ENCODE measurements at regions not wholly inside any gene's neighbourhood (a gene's known extent, or its start where the extent isn't known, plus 50 kb on each side); places are given as distances from the start of the nearest gene placed in this dataset.

DNA sequence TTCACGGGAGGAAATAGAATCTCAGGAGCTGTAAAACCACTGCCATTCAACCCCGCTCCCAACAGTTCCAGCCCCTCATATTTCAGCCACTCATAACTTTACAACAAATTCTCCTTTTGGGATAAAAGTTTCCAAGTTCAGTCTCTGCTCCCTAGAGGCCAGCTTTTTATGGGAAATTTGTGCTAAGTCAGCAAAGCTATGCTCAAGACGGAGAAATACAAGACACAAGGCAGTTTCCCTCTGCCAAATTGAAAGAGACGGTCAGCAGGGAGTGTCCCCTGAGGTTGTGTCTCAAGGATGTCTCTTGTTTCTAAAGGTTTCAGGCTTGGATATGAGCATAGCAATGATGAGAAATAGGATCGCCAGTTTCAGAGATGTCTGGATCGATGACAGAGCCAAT lies 608.6 kb downstream of the CCDC171 start:
- DNase-seq, result no peak
- H3K27me3 ChIP-seq, result no peaks in the 10 kb centered on the region
- H3K36me3 ChIP-seq, result no peaks in the 10 kb centered on the region
- no peak overlapping the region for H3K9ac ChIP-seq (ENCODE audit: low read depth in 2 of 2, low read length in 2 of 2)
- no peaks in the 10 kb centered on the region for H3K4me1 ChIP-seq
- no peak overlapping the region for H3K27ac ChIP-seq
- intact Hi-C loops (cut with DNase I), result no loop called here
- TF ChIP-seq, protein P1, sequence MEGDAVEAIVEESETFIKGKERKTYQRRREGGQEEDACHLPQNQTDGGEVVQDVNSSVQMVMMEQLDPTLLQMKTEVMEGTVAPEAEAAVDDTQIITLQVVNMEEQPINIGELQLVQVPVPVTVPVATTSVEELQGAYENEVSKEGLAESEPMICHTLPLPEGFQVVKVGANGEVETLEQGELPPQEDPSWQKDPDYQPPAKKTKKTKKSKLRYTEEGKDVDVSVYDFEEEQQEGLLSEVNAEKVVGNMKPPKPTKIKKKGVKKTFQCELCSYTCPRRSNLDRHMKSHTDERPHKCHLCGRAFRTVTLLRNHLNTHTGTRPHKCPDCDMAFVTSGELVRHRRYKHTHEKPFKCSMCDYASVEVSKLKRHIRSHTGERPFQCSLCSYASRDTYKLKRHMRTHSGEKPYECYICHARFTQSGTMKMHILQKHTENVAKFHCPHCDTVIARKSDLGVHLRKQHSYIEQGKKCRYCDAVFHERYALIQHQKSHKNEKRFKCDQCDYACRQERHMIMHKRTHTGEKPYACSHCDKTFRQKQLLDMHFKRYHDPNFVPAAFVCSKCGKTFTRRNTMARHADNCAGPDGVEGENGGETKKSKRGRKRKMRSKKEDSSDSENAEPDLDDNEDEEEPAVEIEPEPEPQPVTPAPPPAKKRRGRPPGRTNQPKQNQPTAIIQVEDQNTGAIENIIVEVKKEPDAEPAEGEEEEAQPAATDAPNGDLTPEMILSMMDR (IDR thresholded peaks at IDR 0.05), result no peak
- no peak overlapping the region for H3K4me3 ChIP-seq
- H3K9me3 ChIP-seq, result no peaks in the 10 kb centered on the region

DNA sequence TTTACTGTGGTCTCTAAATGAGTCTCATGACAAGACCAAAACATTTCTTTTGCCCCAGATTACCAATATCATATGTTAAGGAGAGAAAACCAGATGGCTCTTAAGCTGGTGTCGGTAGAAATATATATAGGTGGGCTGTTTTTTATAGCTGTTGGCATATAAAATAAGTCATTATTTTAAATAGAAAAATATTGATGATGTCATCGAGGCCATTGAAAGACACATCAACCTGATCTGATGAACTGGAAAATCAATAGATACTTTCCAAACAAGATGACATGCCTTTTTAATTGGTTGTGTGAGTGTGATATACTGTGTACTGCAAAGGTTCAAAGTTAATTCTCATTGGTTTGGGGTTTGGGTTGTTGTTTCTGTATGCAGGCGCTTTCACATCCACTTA lies 617.3 kb downstream of the CCDC171 start:
- H3K9ac ChIP-seq (ENCODE audit: low read depth in 2 of 2, low read length in 2 of 2), result no peak overlapping the region
- no peaks in the 10 kb centered on the region for H3K4me1 ChIP-seq
- DNase-seq, result no peak
- intact Hi-C loops (cut with DNase I), result no loop called here
- H3K9me3 ChIP-seq, result no peaks in the 10 kb centered on the region
- no peak overlapping the region for H3K4me3 ChIP-seq
- TF ChIP-seq, protein P1 (IDR thresholded peaks at IDR 0.05), result no peak
- no peaks in the 10 kb centered on the region for H3K27me3 ChIP-seq
- no peak overlapping the region for H3K27ac ChIP-seq
- no peaks in the 10 kb centered on the region for H3K36me3 ChIP-seq

GRCh38 chr9:16171911-16172310 lies 619.1 kb downstream of the CCDC171 start:
- Histone ChIP-seq H3K4me1 (no peaks in the 10 kb centered on the region), H3K36me3 (no peaks in the 10 kb centered on the region), H3K27me3 (no peaks in the 10 kb centered on the region), H3K9ac (ENCODE audit: low read depth in 2 of 2, low read length in 2 of 2) (no peak overlapping the region), H3K4me3 (no peak overlapping the region), H3K27ac (no peak overlapping the region), H3K9me3 (no peaks in the 10 kb centered on the region)
- intact Hi-C loops (cut with DNase I), result no loop called here
- no peak for DNase-seq
- TF ChIP-seq, protein P1 (IDR thresholded peaks at IDR 0.05), result no peak

- TF ChIP-seq, protein P1 (IDR thresholded peaks at IDR 0.05), result no peak
- Histone ChIP-seq H3K9ac (ENCODE audit: low read depth in 2 of 2, low read length in 2 of 2) (no peak overlapping the region), H3K9me3 (no peaks in the 10 kb centered on the region), H3K27me3 (no peaks in the 10 kb centered on the region), H3K27ac (no peak overlapping the region), H3K4me1 (no peaks in the 10 kb centered on the region), H3K4me3 (no peak overlapping the region), H3K36me3 (no peaks in the 10 kb centered on the region)
- intact Hi-C loops (cut with DNase I), result no loop called here
- DNase-seq, result no peak
These were observed 620.0 kb downstream of the CCDC171 start for GRCh38 chr9:16172796-16173195.

DNA sequence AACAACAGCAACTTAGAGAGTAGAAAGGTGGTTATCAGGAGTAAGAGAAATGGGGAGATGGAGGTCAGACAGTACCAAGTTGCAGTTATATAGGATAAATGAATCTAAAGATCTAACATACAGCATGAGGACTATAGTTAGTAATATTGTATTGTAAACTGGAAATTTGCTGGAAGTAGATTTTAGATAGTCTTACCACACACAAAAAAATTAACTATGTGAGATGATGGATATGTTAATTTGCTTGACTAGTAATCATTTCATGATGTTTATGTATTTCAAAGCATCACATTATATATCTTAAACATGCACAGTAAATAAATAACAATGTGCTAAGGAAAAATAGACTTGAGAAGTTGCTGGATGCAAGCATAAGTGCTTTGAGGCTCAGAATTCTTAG lies 622.1 kb downstream of the CCDC171 start:
- Histone ChIP-seq H3K9me3 (no peaks in the 10 kb centered on the region), H3K36me3 (no peaks in the 10 kb centered on the region), H3K4me1 (no peaks in the 10 kb centered on the region), H3K9ac (ENCODE audit: low read depth in 2 of 2, low read length in 2 of 2) (no peak overlapping the region), H3K4me3 (no peak overlapping the region), H3K27ac (no peak overlapping the region), H3K27me3 (no peaks in the 10 kb centered on the region)
- TF ChIP-seq, protein P1 (IDR thresholded peaks at IDR 0.05), result no peak
- DNase-seq, result no peak
- intact Hi-C loops (cut with DNase I), result no loop called here

DNA sequence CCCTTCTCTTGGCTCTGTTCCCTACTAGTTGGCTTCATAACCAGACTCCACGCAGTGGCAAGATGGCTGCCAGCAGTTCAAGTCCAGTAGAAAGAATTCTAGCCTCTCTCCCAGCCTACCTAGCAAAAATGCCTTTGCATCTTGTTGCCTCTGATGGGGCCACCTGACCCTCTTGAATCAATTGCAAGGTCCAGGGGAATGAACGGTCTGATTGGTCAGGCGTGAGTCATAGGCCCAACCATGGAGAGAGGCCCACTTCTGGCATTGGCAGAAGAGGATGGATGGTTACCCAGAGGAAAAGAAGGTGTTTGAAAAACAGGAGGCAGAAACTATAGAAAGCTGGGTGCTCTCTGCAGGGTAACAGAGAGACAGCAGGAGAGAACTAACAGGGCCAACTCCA lies 622.6 kb downstream of the CCDC171 start:
- Histone ChIP-seq H3K4me1 (no peaks in the 10 kb centered on the region), H3K27me3 (no peaks in the 10 kb centered on the region), H3K9ac (ENCODE audit: low read depth in 2 of 2, low read length in 2 of 2) (no peak overlapping the region), H3K27ac (no peak overlapping the region), H3K9me3 (no peaks in the 10 kb centered on the region), H3K4me3 (no peak overlapping the region), H3K36me3 (no peaks in the 10 kb centered on the region)
- TF ChIP-seq, protein P1 (IDR thresholded peaks at IDR 0.05), result no peak
- no peak for DNase-seq
- intact Hi-C loops (cut with DNase I), result no loop called here
